Right ventricle myocardium superior (tissue), 1 donor: ENCODE measurements at regions not wholly inside any gene's neighbourhood (a gene's known extent, or its start where the extent isn't known, plus 50 kb on each side); places are given as distances from the start of the nearest gene placed in this dataset.

Source experiments
- ATAC-seq: fragments of 200-7000 bp; cut with Tn5 transposase; one replicate; pipeline ENCODE4 v1.9.1; 2020; ENCODE audit warnings: mild to moderate bottlenecking; ENCODE audit not compliant: poor library complexity
- DNase-seq: peaks from one replicate; pipeline ENCODE4 v3.0.0-alpha.2; 2020
- intact Hi-C: fragments of 100-400 bp; cut with DNase I; formaldehyde crosslinking; loops from one replicate; pipeline ENCODE4 v1.11.2; 2022
- donor health status: DM: no; HTN: yes; CAD: no; lungs with severe emphysema.

DNA sequence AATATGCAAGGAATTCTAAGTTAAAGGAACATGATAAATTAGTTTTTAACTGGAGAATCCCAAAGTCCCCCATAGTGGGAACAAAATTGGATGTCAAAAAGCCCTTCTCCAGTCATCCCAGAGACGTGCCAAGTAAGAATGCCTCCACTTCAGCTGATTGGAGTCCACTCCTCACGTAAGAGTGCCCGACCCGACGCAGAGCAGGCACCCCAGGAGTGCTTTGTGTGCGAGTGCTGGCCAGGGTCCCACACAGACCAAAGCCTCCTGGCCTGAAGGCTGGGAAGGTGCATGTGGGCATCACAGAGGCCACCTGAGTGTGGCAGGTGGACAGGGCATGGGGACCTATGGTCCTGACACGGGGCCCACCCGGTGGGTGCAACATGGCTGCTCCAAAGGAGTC lies 183.5 kb downstream of the GLI2 start:
- intact Hi-C loops, result no loop called here
- ATAC-seq, result no peak
- no peak for DNase-seq

DNA sequence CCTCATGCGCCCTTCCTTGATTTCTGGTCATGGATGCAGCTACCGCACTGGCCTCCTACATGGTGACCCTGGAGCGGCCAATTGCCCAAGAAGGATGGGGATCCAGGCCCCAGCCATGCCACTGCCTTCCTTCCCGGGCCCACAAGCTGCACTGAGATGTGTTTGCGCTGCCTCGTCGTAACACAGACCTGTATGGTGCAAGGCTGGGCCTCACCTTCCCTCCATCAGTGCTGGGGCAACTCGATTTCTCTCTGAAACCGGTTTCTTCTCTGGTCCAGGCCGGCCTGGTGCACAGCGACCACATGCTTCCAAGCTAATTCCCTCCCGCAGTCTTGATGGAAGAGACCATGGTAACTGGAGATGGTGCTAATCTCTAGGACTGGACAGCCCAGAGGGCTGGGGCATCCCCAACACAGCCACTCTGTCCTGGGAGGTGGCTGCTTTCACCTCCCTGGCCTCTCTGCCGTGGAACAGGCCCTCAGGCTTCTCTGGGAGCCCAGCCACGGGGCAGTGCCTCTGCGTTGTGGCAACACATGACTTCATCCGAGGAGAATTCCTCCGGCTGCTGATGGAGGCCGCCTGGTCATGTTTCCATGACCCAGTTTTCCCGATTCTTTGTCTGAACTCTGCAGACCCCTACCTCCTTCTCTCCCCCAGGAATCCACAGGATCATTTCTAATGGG lies 184.2 kb downstream of the GLI2 start:
- ATAC-seq (peak; percentile 55), DNase-seq (peak; percentile 70)
- intact Hi-C loops, result no loop called here

DNA sequence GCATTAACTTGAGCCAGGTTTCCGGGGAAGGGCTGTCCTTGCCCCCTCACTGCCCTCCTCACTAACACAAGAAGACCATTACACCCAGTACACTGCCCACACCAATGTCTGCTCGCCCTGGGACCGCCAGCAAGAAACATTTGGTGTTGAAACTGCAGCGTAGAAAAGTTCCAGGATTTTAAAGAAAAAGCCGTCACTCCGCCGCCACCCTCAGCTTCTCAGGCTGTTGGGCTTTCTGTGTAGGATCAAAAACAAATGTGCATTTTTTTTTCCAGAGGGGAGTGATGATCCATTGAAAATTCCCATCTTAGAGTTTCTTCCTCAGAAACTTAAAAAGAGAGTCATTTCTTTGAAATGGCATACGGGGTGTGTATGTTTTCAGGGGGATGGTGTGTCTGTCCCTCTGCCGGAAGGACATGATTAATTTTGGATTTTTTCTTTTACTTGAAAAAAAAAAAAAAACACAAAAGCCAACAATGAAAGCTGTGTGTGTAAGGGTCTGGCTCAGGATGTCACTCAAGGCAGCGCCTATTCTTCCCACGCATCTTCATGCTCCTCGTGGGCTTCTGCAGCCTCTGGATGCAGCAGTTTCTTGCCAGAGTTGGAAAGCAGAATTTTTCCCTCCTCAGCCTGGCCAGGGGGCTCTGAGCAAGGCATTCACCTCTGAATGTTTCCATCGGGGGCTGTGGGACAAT lies 184.9 kb downstream of the GLI2 start:
- intact Hi-C loops, result no loop called here
- ATAC-seq (no peak), DNase-seq (no peak)

DNA sequence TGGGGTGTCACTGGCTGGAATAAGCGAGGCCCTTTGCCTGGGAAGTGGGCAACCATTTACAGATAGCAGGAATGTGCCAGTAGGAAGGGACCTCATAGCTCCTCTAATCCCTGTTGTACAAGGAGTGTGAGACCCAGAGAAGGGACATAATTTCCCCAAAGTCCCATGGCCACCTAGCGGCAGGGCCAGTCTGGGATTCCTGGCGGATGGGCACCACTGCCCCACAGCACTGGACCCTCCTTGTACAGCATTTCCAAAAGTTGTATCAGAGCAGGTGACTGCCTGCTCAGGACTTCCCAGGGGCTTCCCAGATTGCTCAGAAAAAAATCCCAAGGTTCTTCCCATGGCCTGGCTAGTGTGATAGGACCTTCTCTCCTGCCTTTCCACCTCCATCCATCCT lies 185.8 kb downstream of the GLI2 start:
- DNase-seq, result no peak
- no peak for ATAC-seq
- intact Hi-C loops, result no loop called here

DNA sequence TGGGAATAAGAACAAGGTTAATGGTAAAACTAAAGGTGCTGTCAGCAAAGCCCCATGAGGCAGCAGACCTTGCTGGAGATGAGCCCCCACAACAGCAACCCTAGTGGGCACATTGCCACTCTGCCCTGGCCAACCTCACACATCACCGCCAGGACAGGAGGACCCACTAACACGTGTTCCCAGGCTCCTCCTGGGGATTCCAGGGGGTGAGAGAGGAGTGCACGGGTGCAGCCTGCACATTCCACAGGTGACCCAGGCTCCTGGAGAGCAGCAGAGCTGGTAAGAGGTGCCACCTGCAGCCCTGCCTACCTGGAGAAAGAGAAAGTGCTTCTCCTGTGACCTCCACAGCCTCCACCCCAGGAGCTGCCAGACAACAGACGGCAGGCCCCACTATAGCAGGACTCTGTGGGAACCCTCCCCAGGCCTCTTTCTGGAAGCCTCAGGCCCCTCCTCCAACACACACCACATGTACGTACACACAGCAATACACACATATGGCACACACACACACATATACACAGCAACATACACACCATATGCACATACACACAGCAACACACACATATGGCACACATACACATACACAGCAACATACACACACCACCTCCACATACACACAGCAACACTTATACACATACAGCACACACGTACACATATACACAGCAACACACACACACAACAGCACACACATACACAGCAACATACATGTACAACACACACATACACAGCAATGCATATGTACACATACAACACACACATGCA lies 187.1 kb downstream of the GLI2 start:
- ATAC-seq (no peak), DNase-seq (no peak)
- intact Hi-C loops, result no loop called here

DNA sequence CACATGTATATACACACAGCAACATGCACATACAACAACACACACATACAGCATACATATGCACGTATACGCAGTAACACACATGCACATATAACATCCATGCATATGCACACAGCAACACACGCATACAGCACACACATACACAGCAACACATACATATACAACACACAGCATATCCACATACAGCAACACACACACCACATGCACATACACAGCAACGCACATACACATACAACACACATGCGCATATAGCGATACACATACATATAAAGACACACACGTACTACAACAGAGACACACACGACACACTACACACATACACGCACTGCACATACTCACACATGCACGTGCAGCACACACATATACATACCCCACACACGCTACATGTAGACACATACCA lies 187.8 kb downstream of the GLI2 start:
- ATAC-seq, result no peak
- intact Hi-C loops, result no loop called here

DNA sequence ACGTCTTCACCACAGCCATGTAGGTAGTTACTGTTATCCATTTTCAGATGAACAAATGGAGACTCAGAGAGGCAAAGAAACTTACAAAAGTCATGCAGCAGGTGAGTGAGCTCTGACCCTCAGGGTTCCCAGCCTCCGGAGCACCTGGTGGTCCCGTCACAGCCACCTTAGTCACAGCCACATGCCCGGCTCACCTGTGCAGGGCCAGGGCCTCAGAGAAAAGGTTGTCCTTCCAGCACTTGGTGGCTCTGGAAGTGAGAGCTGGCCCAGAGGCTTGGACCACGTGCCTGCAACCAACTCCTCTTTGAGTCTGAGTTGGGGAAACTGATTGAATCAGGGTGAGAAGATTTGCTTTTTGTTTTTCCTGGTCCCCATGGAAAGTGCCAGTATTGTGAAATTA lies 189.3 kb downstream of the GLI2 start:
- ATAC-seq (no peak), DNase-seq (no peak)
- intact Hi-C loops, result no loop called here

More for the DNA sequence above, 187.8 kb downstream of the GLI2 start:
- DNase-seq, result no peak

DNA sequence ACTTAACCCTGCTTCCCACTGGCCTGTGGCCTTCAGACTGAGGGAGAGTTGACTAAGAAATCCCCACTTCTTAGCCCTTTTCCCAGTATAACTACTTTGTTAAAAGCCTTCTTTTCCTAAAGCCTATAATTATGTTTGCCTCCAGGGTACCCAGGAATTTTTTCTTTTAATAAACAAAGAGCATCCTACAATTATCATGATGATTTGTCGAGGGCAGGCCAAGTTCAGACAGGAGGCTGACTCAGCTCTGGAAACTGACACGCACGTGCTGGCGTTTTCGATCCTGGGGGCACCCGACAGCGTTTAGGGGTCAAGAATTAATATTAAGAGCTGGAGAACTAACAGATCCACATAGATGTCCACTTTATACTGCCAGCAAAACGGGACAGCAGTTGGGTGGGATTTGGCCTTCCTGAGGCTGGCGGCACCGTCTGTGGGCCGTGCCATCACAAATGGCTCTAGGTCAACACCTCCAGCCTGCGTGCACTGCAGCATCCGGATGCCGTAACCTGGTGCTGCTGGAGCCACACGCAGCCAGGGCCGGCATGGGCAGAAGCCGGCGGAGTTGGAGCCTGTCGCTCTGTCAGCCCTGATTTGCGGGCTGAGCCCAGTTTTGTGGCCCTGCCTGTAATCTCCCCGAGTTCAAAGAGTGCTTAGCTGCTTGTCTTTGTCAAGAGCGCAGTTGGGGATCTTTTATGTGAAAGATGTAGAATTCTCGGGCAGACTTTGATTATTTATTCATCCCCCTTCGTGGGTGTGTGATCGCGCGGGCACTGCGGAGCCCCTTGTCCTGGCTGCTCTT lies 191.0 kb downstream of the GLI2 start:
- no peak for ATAC-seq
- DNase-seq, result no peak
- intact Hi-C loops, result no loop called here

DNA sequence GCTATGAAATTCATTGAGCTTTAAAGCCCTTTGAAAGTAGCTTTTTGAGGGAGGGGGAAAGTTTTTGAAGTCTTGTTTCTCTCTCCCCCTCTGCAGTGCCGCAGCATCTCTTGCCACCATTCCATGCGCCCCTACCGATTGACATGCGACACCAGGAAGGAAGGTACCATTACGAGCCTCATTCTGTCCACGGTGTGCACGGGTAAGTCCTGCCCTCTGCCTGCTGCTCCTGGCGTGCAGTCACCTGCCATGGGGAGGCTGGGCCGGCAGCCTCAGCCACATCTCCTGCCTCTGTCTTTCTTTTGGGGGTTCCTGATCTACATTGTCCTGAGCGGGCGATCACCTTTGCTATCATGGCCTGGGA lies 191.6 kb downstream of the GLI2 start:
- DNase-seq, result no peak
- intact Hi-C loops, result no loop called here
- ATAC-seq, result no peak

DNA sequence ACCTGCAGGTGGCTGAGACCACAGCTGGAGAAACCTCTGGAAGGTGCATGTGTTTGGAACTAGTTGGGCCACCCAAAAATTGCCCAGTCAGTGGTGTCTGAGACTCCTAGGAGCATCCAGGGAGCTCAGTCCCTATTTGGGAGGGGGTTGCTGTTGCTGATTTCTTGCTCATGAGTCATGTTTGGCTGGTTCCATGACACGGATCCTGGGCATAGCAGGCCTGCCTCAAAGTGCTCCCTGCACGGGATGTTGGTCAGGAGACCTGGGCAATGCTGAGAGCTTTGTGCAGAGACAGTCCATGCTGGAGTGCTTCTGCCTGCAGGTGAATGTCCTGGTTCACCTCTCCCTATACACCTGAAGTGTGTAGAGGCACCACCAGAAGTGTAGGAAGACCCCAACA lies 194.2 kb downstream of the GLI2 start:
- no peak for ATAC-seq

DNA sequence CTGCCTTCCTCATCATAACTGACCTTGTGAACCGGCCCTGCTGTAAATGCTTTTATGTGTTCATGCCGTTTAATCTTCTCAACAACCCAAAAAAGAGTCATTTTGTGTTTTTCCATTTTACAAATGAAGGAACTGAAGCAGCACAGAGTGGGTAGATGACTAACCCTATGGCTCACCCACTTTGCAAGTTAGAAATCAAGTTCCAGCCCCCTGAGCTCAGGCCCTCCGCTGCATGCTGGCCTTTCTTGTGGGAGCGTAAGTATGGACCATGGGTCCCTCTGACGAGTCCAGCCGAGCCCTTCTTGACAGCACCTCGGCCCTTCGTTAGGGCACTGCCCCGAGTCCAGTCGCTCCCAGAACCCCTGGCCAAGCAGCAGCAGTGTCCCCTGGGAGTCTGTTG lies 194.6 kb downstream of the GLI2 start:
- no peak for ATAC-seq
- DNase-seq, result no peak
- intact Hi-C loops, result no loop called here

More for the DNA sequence above, 194.2 kb downstream of the GLI2 start:
- DNase-seq, result no peak
- intact Hi-C loops, result no loop called here

DNA sequence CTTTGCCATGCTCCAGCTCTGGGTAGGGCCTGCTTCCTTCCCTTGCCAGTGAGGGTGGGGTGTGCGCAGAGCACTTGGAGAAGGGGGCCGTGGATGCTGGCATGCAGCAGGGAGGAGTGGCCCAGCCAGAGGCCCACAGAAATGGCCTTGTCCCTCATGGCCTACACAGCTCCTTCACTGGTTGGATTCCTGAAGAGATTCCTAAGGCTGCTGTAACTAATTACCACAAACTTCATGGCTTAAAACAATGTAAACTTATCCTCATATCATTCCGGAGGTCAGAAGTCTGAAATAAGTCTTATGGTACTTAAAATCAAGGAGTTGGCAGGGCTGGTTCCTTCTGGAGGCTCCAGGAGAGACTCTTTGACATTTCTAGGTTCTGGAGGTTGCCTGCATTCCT lies 195.2 kb downstream of the GLI2 start:
- no peak for DNase-seq
- ATAC-seq, result no peak
- intact Hi-C loops, result no loop called here

DNA sequence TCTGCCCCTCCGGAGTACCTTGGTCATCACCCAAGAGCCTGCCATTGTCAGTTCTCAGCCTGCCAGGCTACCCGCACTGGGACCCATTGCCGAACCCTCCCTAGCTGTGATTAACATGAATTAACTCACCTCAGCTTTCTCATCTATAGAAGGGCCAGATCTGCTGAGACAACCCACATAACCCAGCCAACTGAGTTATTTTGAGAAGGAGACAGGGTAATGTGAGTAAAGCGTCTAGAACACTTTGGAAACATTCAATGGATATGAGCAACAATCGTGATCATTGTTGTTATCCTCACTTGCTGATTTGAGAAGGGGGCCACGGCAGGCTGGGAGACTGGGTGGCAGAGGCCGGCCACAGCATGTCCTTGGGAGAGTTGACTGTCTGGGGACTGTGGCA lies 196.8 kb downstream of the GLI2 start:
- DNase-seq (no peak), ATAC-seq (no peak)
- intact Hi-C loops, result no loop called here

DNA sequence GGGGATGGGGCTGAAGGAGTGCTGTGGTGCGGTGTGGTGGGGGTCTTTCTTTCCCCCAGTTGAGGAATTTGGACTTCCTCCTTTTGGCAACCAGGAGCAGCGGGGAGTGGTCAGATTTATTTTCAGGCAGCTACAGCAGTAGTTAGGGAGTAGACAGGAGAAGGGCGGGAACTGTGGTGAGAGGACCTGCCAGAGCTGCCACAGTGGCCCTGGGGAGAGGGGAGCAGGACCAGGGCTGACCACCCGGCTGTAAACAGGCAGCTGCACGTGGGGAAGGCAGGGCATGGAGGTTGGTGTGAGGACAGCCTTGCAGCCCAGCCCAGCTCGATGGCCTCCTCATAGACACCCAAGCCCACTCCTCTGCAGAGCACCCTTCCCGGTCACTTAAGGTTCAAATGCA lies 197.2 kb downstream of the GLI2 start:
- intact Hi-C loops, result no loop called here
- DNase-seq (no peak), ATAC-seq (no peak)

DNA sequence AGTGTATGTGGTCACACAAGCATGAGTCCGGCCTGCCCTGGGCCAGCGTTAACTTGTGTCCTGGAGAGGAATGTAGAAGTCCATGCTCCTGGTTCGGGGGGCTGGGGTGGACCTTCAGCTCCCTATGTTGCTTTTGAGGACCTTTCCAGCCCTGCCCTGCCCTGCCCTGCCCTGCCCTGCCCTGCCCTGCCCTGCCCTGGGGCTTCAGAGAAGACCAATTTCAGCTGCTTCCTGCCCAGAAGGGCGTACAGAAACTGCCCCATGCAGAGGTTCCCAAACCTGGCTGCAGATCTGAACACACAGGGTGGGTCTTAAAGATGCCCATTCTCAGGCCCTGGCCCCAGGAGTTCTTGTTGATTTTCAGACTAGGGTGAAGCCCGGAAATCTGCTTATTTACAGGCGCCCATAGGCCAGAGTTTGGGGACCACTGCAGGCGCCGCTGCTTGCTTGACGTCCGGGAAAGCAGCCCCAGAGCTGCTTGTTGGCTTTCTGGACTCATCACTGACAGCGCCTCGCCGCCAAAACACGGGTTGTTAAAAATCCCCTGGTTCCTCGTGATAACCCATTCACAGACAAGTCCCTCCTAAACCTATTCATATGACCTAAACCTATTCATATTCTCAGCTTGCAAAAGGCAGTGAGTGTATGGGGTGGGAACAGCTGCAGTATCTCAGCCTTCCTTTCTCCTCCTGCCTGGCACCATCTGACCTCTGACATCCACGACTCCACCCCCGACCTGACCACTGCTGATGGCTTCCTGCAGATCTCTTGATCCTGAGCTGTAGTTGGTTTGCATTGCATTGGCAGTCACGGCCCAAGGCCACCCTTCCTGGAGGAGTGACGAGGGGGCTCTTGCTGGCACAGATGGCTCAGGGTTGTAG lies 198.3 kb downstream of the GLI2 start:
- ATAC-seq (no peak), DNase-seq (no peak)
- intact Hi-C loops, result no loop called here

DNA sequence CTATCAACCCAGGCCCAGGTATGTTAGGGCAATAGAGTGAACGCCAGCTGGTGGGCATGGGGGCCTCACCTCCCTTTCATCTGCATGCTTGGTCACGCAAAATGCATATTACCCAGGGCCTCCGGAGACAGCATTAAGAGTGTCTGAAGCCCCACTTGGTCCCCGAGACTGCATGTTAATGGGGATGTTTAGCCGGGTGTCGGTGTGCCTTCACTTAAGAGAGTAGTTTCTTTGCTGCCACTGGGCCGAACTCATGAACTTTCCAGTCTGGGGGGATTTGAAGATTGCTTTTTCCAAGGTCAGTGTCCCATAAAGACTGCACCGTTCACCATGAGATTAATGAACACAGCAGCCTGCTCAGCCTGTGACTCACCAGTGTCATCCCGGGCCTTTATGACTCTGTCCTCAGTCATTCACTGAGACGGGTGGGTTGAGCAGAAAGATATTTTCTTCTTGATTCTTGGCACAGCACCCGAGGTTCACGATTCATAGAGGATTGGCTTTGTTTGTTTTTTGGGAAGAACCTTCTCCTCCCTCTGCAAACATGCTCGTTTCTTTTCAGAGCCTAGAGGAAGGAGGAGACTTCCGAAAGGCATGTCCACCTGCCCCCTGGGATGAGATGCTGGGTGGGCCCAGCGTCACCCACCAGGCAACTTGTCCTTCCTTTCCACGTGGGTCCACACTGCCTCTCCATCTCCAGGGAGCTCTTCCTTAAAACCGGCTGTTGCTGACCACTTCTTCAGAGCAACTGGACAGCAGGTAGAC lies 199.1 kb downstream of the GLI2 start:
- ATAC-seq (peak; percentile 47), DNase-seq (no peak)
- intact Hi-C loops, result no loop called here

DNA sequence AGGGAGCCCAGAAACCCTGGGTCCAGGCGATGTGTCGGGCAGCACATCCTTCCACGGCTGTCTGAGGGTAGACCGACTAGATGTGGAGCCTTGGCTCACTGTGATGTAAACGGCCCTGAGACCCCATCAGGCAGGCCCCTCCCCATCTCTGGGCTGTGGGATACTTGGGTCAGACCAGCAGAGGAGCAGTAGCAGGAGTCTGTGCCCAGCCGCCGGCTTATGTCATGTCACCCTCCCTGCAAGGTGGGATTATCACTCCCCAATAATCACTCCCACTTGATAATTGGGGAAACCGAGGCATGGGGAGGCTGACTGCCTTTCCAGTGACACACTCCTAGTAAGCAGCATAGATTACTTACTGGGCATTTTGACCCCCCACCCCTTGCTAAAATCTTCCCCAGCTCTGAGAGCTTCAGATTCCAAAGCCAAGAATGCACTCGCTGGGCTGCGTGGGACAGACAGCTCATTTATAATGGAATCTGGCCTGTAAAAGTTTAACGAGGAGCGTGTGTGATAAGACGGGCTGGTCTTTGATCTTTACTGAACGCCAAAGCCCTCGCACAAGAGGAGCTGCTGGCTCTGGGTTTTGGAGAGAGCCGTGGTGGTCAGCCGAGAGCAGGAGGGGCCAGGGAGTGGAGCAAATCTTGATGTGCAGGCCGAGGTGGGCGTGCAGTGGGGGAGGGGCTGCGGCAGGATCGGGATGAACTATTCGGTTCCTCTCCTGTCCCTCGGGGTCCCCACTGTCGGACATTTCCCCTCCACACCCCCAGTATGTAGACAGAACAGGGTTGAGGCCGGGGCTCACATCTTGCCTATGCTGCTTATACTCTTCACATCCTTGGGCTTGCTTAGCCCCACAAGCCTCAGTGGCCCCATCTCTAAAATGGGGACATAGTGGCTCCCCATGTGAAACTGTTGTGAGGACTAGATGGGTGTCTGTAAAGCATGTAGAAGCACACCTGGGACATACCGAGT lies 200.0 kb downstream of the GLI2 start:
- DNase-seq, result no peak
- ATAC-seq, result no peak
- intact Hi-C loops, result no loop called here
